GM20000 (cell line): ENCODE measurements at regions not wholly inside any gene's neighbourhood (a gene's known extent, or its start where the extent isn't known, plus 50 kb on each side); places are given as distances from the start of the nearest gene placed in this dataset.
"Not testable (repeated sequence)": the region's sequence is repeated elsewhere in the genome, so short reads cannot be mapped to it uniquely, and the experiment has no call there.

Experiments used
- DNase-seq: peaks from one replicate; pipeline ENCODE4 v3.0.0; 2012; ENCODE audit warnings: low spot score
- CTCF ChIP-seq: IDR thresholded peaks from 2 replicates; pipeline ENCODE4 v1.5.1; 2012; ENCODE audit warnings: mild to moderate bottlenecking, control low read depth; ENCODE audit errors: extremely low read depth, missing control alignments

- no peak for DNase-seq
- TF ChIP-seq CTCF: no peak
Observed at GRCh38 chr19:30066781-30067759, 125.0 kb downstream of the URI1 start.

GRCh38 chr19:30067956-30068506 is 126.0 kb downstream of the URI1 start:
- not testable (repeated sequence) for DNase-seq

- DNase-seq: no peak
- no peak for TF ChIP-seq CTCF
Observed at GRCh38 chr19:30068528-30069395, 126.7 kb downstream of the URI1 start.

GRCh38 chr19:30069535-30070197 is 127.6 kb downstream of the URI1 start:
- DNase-seq: no peak
- TF ChIP-seq CTCF: no peak

GRCh38 chr19:30070198-30070967 is 128.3 kb downstream of the URI1 start:
- no peak for DNase-seq
- TF ChIP-seq CTCF: no peak

GRCh38 chr19:30070968-30071632 is 129.1 kb downstream of the URI1 start:
- no peak for TF ChIP-seq CTCF
- DNase-seq: no peak

- no peak for DNase-seq
- TF ChIP-seq CTCF: no peak
Observed at GRCh38 chr19:30071871-30072270, 129.8 kb downstream of the URI1 start.
